ENCODE measurements at regions not wholly inside any gene's neighbourhood (a gene's known extent, or its start where the extent isn't known, plus 50 kb on each side); places are given as distances from the start of the nearest gene placed in this dataset.

DNA sequence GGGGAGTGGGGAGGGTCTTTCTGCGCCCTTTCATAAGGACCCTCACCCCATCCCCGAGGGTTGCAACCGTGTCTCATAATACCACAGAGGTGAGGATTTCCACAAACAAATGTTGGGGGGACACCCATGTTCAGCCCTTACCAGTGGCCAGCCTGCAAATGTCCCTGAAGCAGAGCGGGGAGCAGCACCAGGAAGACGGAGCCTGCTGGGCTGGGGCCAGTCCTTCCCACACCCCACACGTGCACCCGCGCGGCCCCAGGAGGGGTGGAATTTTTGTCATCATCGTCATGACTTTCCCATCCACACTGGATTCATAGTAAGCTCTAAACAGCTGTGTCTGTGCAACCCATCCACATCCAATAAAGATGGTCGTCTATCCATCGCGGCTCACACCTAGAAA is 409.8 kb downstream of the BRD1 start:
- TF ChIP-seq, protein P1, sequence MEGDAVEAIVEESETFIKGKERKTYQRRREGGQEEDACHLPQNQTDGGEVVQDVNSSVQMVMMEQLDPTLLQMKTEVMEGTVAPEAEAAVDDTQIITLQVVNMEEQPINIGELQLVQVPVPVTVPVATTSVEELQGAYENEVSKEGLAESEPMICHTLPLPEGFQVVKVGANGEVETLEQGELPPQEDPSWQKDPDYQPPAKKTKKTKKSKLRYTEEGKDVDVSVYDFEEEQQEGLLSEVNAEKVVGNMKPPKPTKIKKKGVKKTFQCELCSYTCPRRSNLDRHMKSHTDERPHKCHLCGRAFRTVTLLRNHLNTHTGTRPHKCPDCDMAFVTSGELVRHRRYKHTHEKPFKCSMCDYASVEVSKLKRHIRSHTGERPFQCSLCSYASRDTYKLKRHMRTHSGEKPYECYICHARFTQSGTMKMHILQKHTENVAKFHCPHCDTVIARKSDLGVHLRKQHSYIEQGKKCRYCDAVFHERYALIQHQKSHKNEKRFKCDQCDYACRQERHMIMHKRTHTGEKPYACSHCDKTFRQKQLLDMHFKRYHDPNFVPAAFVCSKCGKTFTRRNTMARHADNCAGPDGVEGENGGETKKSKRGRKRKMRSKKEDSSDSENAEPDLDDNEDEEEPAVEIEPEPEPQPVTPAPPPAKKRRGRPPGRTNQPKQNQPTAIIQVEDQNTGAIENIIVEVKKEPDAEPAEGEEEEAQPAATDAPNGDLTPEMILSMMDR (IDR thresholded peaks at IDR 0.05), result no peak
- TF ChIP-seq EP300 (IDR thresholded peaks at IDR 0.05) (no peak), POLR2A (IDR thresholded peaks at IDR 0.05) (no peak)
